ENCODE measurements at regions not wholly inside any gene's neighbourhood (a gene's known extent, or its start where the extent isn't known, plus 50 kb on each side); places are given as distances from the start of the nearest gene placed in this dataset.

- DNase-seq (ENCODE audit: low read depth in 2 of 2) = peak; percentile 41 to 45
These were observed 256.0 kb downstream of the DCDC2C start for GRCh38 chr2:3959372-3959771.

DNA sequence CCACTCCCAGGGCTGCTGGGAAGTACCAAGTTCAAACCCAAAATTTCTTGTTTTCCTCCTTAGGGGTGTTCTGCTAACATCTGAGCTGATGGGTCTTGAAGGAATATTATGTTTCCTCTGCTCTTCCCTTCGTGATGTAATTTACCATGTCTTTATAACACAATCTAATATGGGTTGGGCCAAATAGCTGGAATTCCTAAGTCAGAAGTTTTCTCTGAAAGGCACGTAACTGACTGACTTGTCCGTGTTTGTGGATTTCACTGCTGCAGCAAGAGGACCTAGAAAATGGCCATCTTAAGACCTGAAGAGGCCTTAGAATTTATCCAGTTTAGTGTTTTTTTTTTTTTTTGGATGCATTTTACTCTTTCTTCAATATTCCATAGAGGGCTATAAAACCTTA, 256.7 kb downstream of the DCDC2C start:
- DNase-seq (ENCODE audit: low read depth in 2 of 2) = no peak

GRCh38 chr2:3962719-3963118, 259.3 kb downstream of the DCDC2C start:
- DNase-seq (ENCODE audit: low read depth in 2 of 2) = no peak

- no peak for DNase-seq (ENCODE audit: low read depth in 2 of 2)
These were observed 261.8 kb downstream of the DCDC2C start for GRCh38 chr2:3965211-3965610.

- DNase-seq (ENCODE audit: low read depth in 2 of 2) = no peak
These were observed 262.6 kb downstream of the DCDC2C start for GRCh38 chr2:3965953-3966352.

- no peak for DNase-seq (ENCODE audit: low read depth in 2 of 2)
These were observed 263.1 kb downstream of the DCDC2C start for GRCh38 chr2:3966470-3966869.

DNA sequence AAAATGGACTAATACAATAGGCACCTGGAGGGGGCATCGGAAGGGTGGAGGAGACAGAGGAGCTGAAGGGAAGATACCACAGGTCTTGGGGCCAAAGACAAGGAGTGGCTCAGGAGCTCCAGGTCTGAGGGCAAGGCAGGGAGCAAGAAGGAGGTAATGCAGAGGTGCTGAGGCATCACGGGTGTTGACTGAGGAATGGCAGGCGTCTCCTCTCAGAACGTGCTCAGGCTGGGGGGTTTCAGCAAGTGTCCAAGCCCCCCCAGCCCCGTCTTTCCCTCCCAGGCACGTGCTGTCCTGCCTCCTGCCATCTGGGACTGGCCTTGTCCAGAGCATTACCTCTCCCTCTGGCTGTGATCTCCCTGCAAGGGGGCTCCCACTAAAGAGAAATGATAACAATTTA, 265.4 kb downstream of the DCDC2C start:
- DNase-seq (ENCODE audit: low read depth in 2 of 2) = no peak

- no peak for DNase-seq (ENCODE audit: low read depth in 2 of 2)
These were observed 267.6 kb downstream of the DCDC2C start for GRCh38 chr2:3970791-3971651.

GRCh38 chr2:3971652-3972192, 268.3 kb downstream of the DCDC2C start:
- DNase-seq (ENCODE audit: low read depth in 2 of 2) = no peak

GRCh38 chr2:3972377-3972776, 269.0 kb downstream of the DCDC2C start:
- no peak for DNase-seq (ENCODE audit: low read depth in 2 of 2)

GRCh38 chr2:3974765-3975164, 271.4 kb downstream of the DCDC2C start:
- DNase-seq (ENCODE audit: low read depth in 2 of 2) = no peak

- no peak for DNase-seq (ENCODE audit: low read depth in 2 of 2)
These were observed 278.1 kb downstream of the DCDC2C start for GRCh38 chr2:3981446-3981987.

DNA sequence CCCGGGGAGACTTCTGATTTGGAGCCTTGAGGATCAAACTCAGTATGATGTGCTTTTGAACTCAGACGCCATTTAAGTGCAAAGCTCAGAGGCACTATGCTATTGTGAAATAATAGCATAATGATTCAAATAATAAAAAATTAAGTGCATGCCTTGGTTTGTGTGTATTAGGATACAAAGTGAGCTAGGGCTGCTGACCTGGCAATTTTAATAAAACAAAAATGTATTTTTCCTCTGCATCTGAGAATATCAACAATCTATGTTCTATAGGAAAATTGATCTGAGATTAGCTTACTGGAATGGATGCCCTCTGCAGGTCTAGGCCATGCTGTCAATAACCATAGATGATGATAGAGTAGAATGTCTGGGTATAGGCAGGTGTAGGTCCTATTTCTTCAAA, 278.8 kb downstream of the DCDC2C start:
- DNase-seq (ENCODE audit: low read depth in 2 of 2) = no peak

DNA sequence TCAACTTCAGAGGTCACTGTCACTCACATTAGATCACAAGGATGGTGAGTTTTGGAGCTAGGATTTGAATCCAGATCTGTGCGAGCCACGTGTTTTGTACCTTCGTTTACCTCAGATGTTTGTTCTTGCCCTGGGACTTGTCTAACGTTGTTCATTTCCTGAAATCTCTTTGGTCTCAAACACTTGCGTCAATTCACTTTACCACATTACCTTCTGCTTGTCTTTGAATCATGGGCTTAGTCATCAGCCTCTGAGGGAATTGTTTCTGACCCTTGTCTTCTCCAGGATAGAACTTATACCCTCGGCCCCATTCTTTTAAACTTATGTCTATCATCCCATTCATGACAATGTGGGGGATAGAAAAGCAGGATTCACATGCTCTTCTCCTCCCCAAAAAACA, 282.7 kb downstream of the DCDC2C start:
- peak in 1 of 2 donors; percentile 44 for DNase-seq (ENCODE audit: low read depth in 2 of 2)

DNA sequence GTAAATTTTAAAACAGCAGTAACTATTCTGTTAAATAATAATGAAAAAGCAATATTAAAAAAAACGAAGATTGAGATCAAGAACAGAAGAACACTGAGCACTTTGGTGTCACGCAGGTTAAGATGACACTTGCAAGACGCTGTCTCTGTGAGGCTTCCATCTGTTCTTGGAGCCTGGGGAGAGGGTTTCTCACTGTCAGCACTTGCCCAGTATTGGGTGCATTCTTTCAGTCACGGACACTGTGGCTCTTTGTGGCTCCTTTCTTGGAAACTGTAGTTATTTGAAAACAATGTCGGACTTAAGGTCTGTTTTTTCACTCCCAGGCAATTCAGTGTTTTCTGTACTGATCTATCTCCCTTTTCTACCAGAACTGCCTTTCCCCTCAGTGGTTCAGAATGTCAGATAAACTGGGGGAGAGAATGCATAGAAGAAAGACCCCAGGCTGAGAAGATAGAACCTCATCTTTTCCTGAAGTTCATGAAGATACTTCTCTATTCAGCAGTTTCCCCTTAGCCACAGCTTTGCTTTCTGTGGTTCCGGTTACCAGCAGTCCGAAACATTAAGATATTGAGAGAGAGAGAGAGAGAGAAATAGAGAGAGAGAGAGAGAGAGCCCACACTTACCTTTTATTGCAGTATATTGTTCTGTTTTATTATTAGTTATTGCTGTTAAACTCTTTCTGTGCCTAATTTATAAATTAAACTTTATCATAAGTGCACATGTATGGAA, 283.3 kb downstream of the DCDC2C start:
- DNase-seq (ENCODE audit: low read depth in 2 of 2) = no peak

DNA sequence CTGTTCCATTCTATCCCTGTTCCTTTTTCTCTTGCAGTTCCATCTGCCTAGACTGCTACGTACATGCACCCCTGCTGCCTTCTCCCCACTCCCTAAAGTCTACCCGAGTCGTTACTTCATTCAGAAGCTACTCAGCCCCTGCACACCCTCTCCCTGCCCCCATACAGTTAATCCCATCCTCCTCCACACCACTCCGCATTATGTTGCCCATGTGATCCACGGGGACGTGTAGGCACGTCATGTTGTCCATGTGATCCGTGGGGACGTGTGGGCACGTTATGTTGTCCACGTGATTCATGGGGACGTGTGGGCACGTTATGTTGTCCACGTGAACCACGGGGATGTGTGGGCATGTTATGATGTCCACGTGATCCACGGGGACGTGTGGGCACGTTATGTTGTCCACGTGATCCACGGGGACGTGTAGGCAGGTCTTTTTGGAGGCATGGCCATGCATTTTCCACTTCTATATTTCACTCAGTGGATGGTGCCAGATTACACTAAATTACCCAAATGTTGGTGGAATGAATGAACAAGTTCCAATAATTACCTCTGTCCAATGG, 299.5 kb downstream of the DCDC2C start:
- DNase-seq (ENCODE audit: low read depth in 2 of 2) = no peak

GRCh38 chr2:4012197-4012596, 308.8 kb downstream of the DCDC2C start:
- no peak for DNase-seq (ENCODE audit: low read depth in 2 of 2)

GRCh38 chr2:4018535-4018934, 315.2 kb downstream of the DCDC2C start:
- DNase-seq (ENCODE audit: low read depth in 2 of 2) = no peak

DNA sequence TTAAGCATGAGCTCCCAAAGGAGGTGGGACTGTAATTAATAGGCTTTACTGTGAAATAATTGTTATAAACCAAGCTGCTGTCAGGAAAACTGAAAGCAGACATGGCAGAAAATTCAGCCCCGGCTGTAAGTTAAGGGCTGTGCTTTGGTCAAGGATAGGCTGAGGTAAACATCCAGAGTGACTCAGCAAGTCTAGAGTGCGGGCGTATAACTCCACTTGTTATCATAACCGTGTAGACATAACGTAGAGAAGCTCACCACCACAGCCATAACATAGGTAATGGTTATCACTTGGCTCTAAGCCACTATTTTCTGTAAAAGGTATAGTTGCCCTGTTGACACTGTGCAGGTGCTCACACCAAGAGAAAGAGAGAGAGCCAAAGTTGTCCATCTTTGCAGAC, 316.8 kb downstream of the DCDC2C start:
- peak in 1 of 2 donors; percentile 50 for DNase-seq (ENCODE audit: low read depth in 2 of 2)

DNA sequence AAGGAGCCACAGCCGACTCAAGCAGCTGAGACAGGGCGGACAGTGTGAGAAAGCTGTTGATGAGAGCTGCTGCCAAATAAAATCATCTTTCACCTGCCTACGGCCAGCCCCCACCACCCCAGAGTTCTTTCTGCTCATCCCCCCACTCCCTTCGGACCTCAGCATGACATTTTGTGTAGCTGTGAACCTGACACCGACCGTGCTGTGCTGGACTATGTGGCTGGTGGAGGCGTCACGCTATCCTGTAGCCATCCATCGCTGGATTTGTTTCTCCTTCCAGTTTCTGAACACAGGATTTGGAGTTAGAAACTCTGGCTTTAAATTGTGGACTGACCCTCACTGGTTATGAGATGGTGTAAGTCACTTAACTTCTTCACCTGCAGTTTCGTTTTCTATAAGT, 317.3 kb downstream of the DCDC2C start:
- no peak for DNase-seq (ENCODE audit: low read depth in 2 of 2)

DNA sequence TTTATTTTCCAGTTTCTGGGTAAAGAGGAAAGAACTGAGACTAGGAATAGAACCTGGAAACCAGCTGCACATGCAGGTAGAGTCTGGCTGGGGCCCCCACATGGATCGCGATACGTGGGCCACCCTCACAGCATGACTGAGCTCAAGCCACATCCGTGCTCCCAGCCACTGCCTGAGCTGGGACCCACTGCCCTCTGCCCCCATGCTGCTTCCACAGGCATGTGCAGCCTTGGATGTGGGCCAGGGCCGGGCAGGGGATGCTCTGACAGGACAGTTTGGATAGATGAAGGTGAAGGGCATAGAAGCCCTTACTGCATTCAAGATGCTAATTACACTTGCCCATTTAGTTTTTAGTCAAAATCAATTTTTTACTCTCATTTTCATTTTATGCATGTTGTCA, 321.2 kb downstream of the DCDC2C start:
- no peak for DNase-seq (ENCODE audit: low read depth in 2 of 2)

DNA sequence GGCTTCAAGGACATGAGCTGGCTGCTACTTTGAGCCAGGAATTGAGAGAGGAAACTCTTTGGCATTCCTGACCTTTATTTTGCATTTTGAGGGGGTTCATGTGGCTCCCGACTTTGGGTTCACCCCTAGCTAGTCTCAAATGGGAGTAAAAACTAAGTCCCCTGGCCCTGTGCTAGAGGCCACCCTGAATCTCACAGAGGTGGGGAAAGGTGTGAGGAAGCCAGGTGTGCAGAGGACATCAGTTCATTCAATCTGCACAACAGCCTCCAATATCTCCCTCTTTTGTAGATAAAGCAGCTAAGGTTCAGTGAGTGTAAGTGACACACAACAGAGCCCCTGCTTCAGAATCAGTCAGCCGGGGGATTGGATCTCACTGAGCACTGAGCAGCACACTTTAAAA, 325.7 kb downstream of the DCDC2C start:
- DNase-seq (ENCODE audit: low read depth in 2 of 2) = no peak

Data from lung microvascular endothelial cell (primary cell).